HG03064 (cell line): ENCODE measurements at regions not wholly inside any gene's neighbourhood (a gene's known extent, or its start where the extent isn't known, plus 50 kb on each side); places are given as distances from the start of the nearest gene placed in this dataset.
"Not testable (repeated sequence)": the region's sequence is repeated elsewhere in the genome, so short reads cannot be mapped to it uniquely, and the experiment has no call there.

Experiments
- ATAC-seq: cut with Tn5 transposase; IDR thresholded peaks from one replicate; pipeline ENCODE4 v1.9.1; 2021; ENCODE audit warnings: low read depth; ENCODE audit not compliant: unreplicated experiment

GRCh38 chr3:30535525-30535924 is 70.9 kb upstream of the TGFBR2 start:
- ATAC-seq: no peak

GRCh38 chr3:30538791-30539190 is 67.6 kb upstream of the TGFBR2 start:
- ATAC-seq: no peak

GRCh38 chr3:30539206-30539605 is 67.2 kb upstream of the TGFBR2 start:
- no peak for ATAC-seq

GRCh38 chr3:30539772-30540171 is 66.6 kb upstream of the TGFBR2 start:
- no peak for ATAC-seq

- not testable (repeated sequence) for ATAC-seq
Measured at GRCh38 chr3:30541156-30541555, 65.2 kb upstream of the TGFBR2 start.

- ATAC-seq: no peak
Measured at GRCh38 chr3:30542897-30543296, 63.5 kb upstream of the TGFBR2 start.

GRCh38 chr3:30544812-30545211 is 61.6 kb upstream of the TGFBR2 start:
- ATAC-seq: no peak

GRCh38 chr3:30546934-30547333 is 59.5 kb upstream of the TGFBR2 start:
- ATAC-seq: no peak

- no peak for ATAC-seq
Measured at GRCh38 chr3:30547716-30548115, 58.7 kb upstream of the TGFBR2 start.

- ATAC-seq: no peak
Measured at GRCh38 chr3:30548600-30548999, 57.8 kb upstream of the TGFBR2 start.

- ATAC-seq: no peak
Measured at GRCh38 chr3:30549600-30549999, 56.8 kb upstream of the TGFBR2 start.

GRCh38 chr3:30550246-30550645 is 56.2 kb upstream of the TGFBR2 start:
- ATAC-seq: no peak

- ATAC-seq: no peak
Measured at GRCh38 chr3:30551266-30551665, 55.1 kb upstream of the TGFBR2 start.

GRCh38 chr3:30551927-30552326 is 54.5 kb upstream of the TGFBR2 start:
- ATAC-seq: no peak

- no peak for ATAC-seq
Measured at GRCh38 chr3:30553641-30554316, 52.6 kb upstream of the TGFBR2 start.

GRCh38 chr3:30554317-30554690 is 52.1 kb upstream of the TGFBR2 start:
- ATAC-seq: no peak

- no peak for ATAC-seq
Measured at GRCh38 chr3:30555968-30556367, 50.4 kb upstream of the TGFBR2 start.
